GM18870 (cell line): ENCODE measurements at regions not wholly inside any gene's neighbourhood (a gene's known extent, or its start where the extent isn't known, plus 50 kb on each side); places are given as distances from the start of the nearest gene placed in this dataset.

Experiments used
- ATAC-seq: cut with Tn5 transposase; IDR thresholded peaks from one replicate; pipeline ENCODE4 v1.9.1; 2021; ENCODE audit warnings: moderate library complexity; ENCODE audit not compliant: unreplicated experiment

DNA sequence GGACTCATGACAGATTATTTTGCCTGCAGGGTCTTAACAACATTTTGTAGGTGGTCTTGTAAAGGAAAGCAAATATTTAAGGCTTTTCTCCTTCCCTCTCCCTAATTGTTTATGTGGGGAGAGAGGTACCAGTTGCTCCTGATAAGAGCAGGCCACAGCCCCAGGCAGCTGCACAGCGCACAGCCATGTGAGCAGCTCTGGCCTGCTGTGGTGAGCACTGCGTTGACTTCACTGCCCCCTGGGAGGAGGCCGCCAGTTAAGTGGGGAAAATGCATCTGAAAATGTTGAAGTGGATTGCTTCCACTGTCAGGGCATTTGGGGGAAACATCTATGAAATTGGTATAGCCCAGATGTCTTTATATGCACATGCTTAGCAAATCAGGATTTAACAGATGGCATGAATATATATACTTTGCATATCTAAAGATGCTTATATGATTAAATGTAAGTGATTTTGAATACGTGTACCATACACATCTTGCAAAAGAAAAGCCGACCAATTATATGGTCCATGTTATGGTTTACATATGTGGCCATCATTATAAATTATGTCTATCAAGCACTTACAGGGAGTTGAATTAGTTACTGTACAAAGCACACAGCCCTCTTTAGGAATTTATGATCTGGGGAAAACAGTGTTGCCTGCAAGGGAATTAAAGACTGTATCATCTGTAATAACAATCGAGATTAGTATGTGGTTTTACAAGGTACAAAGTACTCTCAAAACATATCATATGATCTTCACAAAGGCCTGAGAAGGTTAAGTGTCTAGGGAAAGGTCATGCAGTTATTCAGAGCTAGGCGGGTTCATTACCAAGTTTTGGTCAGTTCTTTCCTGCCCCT lies 132.1 kb downstream of the RHOU start:
- no peak for ATAC-seq

DNA sequence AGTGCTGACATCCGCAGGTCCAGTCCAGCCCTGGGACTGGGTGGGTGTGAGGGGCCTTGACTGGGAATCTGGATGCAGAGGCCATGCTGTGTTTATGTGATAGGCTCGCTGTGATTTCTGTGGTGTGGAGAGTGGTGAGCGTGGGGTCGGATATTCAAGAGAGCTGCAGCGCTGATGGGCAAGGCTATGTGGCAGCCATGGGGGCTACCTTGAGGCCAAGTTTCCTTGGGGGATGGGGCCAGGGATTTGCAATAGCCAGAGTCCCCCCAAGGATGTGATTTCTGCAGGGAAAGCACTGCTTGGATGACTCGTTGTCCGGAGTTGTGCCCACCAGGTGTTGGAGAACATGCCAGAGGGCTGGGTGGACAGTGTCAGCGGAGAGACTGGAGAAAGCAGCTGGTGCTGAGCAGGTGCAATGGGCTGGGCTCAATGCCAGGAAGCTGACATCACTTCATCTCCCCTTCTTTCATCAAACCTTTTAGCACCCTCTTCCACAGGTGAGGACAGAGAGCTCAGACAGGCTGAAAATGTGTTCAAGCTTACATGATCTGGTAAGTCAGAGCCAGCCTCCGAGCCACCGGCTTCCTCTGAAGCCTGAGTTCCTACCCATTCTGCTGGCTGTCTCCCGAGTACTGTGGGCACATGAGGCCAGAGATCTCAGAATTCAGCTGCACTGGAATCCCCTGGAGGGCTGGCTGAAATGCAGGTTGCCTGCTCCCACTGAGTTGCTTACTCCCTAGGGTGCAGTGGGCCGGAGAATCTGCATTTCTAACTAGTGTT lies 132.9 kb downstream of the RHOU start:
- ATAC-seq: no peak

DNA sequence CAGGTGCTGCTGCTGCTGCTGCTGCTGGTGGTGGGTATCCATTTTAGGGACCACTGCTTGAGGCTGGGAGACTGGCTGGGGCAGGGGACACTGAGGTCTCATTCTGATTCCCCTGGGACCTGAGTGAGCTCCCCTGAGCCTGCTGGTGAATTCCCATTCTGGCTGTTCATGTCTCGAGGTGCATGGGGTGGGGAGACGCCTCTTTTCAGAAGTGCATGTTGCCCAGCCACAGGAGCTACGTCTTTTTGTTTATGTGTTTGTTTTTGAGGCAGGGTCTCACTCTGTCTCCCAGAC lies 133.4 kb downstream of the RHOU start:
- no peak for ATAC-seq

DNA sequence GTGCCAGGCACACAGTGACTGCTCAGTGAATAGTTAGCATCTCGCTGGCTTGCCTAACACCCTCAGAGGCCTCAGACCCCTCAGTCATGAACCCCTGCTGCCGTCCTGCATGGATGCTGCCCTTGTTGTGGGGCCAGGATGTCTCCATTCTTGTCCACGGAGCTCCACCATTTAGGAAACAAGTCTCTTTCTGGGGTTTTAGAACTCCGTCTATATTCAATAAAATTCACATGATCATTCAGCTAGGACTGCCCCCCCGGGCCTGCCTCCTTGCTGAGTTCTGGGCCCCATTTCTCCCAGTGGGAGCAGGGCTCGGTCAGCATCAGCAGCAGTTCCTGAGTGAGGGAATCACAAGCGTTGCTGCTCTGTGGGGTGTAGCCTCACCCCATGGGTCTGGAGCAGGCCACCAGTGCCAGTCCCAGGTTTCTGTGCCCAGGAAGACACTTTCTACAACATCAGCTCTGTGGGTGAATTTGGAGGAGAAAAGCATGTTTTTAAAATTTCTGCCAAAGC lies 134.1 kb downstream of the RHOU start:
- no peak for ATAC-seq

DNA sequence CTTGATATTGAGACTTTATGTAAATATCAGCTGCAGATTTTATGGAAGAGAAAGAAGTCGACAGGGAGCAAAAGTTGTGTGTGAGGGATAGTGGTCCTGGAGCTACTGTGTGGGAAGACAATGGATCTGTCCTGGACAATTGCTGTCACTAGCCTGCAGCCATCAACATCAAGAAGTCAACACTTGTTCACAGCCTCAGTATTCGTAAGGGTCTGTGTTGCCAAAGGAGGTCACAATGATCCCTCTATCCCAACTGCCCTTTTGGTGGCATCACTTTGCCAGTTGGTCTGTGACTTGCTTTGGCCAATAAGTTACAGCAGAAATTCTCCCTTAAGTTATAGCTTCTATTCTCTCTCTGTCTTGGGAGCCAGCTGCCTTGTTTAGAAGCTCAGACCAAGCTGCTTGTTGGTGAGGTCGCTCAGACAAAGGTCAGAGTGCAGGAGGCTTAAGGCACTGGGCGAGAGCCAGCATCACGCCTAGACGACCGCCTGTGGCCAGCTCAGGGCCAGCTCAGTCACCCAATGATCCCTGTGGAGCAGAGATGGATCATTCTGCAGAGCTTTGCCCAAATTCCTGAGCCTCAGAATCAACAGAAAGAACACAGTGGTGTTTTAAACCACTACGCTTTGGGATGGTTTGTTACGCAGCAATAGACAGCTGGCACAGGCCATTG lies 134.9 kb downstream of the RHOU start:
- no peak for ATAC-seq

DNA sequence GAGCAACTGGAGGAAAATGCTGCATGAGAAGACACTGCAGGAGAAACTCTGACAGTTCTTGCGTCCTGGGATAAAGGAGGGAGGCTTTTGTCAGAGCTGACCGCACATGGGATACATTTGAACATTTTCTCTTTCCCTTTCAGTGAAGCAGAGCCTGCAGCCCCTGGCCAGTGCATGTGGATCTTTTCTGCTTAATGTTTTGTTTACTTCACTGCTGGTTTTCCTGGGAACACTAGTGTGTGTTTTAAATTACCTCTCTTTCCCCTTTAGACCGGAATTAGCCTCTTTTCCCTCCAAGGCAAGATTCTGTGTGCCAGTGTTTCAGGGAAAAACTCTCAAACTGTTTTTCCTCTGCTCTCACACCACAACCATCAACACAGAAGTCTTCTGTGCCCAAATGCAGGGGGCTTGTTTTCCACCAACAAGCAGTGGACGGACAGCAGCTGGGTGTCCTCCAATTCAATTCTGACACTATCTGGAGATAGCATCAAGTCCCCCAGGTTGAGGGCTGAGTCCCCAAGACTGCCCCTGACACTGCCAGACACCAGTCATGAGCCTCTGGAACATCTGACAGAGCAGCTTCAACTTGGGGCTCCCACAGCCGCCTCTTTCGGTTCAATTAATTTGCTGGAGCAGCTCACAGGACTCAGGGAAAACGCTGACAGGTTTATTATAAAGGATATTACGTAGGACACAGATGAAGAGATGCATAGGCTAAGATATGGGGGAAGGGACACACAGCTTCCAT lies 136.2 kb downstream of the RHOU start:
- ATAC-seq: no peak

DNA sequence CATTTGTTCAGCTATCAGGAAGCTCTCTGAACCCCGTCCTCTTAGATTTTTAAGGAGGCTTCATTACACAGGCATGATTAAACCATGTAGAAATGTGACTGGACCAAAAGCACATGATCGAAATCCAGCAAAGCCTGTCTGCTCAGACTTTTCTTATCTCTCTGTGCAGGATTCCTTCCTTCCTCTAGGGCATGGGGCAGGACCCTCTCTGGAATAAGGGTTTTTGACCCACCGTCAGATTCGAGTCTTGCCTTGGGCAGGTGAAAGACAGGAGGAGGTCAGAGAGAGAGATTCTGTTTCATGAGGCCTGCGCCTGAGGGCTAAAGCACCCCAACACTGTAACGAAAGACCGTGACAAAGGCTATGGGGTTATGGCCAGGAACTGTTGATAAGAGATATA lies 136.8 kb downstream of the RHOU start:
- no peak for ATAC-seq

DNA sequence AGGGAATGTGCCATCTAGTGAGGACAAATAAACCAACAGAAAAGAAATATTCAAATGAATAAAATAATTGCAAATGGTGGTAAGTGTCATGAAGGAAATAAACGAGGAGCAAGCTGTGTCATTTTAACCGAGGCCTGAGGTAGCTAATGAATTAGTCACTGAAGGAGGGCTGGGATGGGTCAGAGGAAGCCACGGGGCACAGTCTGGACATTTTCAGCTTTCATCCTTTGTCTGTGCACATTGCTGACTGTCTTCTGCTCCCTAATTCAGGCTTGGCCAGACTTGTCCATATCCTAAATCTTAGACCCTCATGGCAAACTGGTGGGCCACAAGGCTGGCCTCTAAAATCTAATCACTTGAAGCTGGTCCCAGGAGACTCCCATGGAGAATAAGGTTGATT lies 138.4 kb downstream of the RHOU start:
- no peak for ATAC-seq

DNA sequence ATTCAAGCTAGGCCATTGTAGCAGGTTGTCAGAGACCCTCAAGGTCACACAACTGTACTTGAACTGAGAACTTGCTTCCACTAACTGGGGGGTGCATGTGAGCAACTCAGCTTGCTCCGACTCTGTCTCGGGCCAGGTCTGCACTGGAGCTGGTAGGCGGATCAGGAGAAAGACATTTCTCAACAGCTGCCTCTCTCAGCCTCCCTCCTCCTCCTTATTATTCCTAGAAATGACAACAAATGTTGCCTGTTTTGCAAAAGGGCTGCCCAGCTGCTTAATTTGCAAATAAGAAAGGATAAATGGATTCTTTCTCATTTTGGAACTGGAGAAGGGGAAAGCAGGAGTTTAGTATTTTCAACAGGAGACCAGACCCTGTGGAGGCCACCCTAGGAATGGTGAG lies 140.5 kb downstream of the RHOU start:
- ATAC-seq: no peak

DNA sequence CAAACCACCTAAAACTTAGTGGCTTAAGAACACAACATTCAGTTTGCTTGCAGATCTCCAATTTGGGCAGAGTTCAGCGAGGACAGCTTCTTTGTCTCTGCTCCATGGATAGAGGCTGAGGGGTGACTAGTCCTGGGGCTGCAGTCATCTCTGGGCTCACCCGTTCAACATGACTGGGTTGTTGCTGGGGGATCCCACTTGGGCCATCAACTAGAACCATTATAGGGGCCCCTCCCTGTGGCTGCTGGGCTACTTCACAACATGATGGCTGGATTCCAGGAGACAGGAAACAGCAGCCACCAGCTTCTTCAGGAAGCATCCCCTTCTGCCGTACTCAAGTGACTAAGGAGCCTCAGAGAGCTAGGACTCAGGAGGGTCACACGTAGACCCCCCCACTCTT lies 140.9 kb downstream of the RHOU start:
- ATAC-seq: no peak

DNA sequence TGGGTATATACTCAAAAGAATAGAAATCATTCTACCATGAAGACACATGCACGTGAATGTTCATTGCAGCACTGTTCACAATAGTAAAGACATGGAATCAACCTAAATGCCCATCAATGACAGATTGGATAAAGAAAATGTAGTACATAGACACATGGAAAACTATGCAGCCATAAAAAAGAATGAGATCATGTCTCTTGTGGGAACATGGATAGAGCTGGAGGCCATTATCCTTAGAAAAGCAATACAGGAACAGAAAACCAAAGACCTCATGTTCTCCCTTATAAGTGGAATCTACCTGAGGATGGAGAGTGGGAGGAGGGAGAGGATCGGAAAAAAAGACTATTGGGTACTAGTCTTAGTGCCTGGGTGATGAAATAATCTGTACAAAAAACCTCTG lies 143.9 kb downstream of the RHOU start:
- no peak for ATAC-seq

DNA sequence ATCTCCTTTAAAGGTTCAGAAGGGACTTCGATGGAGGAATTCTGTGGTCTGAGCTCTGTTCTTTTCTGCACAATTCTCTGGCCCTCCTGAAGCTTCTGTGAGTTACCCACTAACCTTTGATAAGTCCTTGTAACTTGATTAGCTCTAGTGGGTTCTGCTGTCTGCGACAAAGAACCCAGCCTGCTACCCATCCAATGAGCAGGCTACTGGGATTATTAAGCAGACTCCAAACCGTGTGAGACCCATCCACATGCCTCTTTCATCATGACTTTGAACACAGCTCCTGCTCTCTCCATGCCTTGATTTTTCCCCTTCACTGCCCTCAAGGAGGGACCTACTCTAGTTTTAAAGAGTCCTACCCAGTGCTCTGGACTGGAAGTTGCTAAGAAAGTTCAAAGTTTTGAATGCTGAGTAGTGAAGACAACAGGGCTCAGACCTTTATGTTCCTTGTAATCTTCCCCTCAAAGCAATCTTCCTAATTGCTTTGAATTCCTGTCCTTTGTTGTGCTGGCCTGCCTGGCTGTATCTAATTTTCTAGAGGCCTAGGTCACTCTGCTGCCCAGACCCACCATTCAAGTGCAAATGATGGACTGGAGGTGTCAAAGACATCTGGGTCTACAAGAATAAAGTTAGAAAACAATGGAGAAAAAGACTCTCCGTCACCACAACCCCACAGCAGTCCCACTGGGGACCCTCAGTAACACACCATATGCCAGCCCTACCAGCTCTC lies 146.9 kb downstream of the RHOU start:
- no peak for ATAC-seq

DNA sequence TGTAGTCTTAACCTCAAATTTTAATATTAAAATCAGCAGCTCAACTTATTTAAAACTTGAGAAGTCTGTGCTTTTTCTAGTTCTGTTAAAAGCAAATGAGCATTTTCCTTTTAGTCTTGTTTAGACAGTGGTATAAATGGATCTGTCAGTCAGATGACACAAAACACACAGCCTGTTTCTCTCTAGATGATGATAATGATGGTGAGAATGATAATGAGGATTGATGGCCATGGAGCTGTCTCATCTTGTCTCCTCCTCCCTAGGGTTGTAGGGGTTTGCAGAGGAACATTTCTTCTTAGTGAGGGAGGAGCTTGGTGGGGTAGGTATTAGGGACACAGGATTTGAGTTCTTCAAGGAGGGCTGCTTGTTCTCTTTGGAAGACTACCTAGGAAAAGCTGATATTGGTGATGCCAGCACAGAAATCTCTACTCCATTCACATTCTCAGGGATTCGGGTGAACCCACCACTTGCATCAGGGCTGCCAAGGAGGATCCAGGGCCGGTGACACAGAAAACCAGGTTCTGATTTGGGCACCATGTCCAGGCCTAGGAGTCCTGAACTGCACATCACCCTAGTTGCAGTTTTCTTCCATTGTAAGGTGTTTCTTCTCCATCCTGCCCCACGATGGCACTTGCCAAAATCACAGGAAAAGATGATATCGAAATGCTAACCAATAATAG lies 147.6 kb downstream of the RHOU start:
- no peak for ATAC-seq

DNA sequence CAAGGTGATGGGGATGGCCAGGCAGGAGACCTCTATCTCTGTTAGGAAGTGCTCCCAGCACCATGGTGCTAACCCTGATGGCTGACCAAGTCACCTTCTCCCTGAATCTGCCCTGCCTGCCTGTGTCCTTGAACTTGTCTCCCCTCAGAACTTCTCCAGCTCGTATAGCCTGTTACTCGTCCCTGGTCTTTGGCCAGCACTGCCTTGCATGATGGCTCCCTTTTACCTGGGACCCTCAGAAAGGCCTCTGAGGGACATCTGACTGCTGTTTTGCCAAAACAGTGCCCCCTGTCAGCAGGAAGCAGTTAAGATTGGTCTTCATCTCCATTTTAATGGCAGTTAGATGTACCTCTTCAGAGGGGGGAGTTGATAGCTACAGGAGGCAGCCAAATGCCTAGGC lies 148.3 kb downstream of the RHOU start:
- no peak for ATAC-seq

DNA sequence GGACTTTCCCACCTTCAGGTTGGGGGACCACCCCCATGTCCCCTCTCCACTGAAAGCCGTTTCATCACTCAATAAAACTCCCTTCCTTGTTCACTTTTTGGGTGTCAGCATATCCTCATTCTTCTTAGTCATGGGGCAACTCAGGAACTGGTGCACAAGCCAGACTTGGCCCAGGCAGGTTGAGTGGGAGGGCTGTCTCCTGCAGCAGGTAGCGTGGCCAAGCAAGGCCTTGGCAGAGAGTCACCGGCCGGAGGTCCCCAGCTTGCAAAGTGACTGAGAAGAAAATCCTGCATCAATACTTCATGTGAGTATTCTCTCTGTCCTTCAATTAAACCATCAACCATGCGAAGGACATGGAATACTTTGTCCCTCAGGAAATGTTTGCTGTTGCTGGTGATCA lies 148.9 kb downstream of the RHOU start:
- no peak for ATAC-seq

DNA sequence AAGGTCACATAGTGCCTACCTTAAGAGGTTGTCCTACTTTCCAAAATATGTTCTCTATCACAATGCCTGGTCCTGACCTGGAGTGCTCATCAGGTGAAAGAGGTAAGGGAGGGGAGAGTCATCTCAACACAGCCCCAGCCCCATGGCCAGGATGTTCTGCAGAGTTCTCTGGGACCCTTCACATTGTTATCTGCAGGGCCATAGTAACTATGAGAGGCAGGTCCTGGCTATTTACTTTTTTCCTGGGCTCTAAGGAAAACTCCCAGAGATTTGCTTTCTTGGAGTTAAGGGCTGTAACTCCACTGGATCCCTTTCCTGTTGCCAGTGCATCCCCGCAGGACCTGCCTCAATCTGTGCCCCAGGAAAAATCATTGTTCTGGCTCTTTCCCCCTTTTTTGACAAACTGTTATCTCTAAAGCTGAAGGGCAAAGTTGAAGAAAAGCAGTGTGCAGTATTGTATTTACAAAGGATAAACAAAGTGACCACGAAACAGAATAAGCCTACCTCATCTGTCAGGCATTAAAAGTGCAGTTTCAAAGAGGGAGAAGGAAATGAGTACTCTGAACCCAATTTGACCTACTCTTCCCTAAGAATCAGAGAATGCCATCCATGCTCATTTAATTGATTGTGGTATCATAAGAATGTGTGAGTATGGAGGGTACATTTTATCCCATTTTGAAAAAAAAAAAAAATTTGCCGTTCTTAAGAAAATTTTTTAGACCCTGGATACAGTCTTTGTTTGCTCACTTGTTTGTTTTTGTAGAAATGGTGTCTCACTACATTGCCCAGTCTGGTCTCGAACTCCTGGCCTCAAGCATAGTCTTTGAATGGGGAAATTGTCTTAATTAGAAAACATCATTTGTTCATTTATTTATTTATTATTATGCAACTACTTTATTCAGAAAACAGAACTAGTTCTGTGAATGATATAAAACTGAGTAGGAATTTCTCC lies 149.6 kb downstream of the RHOU start:
- no peak for ATAC-seq

DNA sequence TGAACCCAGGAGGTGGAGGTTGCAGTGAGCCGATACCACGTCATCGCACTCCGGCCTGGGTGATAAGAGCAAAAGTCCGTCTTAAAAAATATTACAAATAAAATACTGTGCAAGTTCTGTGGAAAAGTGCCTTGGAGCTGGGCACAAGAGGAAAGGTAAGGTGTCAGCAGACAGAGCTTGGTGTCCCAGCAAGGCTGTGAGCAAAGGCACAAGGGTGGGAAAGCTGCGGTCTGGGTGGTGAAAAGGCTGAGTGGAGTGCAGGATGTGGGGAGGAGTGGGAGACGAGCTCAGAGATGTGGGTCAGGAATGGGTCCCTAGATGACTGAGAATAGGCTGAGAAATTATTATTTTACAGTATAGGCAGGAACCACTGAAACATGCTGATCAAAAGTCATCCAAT lies 150.6 kb downstream of the RHOU start:
- no peak for ATAC-seq

DNA sequence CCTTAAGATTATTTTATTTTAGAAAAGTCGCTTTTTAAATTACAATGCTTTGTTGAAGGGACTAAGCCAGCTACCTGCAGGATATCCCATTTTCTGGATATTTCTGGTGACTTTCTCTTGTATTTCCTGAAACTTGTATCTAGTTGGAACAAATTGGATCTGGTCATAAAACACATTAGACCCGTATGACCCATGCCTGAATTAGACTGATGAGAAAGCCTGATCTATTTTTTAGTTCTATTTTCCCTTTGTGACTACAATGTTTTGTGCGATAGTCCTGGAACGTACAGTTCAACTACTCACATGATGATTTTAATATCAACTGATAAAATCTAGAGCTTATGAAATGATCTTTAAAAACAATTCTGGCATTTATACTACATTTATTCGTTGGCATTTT lies 151.8 kb downstream of the RHOU start:
- no peak for ATAC-seq

DNA sequence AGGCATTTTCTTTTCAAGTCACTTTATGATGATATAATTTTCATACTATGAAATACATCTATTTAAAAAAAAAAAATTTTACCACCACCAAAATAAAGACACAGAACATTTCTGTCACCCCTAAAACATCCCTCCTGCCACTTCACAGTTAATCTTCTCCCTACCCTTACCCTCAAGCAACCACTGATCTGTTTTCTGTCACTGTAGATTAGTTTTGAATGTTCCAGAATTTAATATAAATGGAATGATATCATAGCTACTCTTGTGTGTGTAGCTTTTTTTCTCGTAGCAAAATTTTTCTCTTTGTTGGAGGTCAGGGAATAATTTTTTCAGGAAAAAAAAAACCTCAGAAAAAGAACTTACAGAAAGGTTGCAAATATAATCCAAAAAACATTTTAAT lies 152.7 kb downstream of the RHOU start:
- ATAC-seq: no peak
